Left colon (tissue), 2 donors: ENCODE measurements at regions not wholly inside any gene's neighbourhood (a gene's known extent, or its start where the extent isn't known, plus 50 kb on each side); places are given as distances from the start of the nearest gene placed in this dataset.

Experiments used
- ATAC-seq: fragments of 200-7000 bp; cut with Tn5 transposase; one replicate; pipeline ENCODE4 v1.9.1; 2020; ENCODE audit warnings: mild to moderate bottlenecking, moderate library complexity
- DNase-seq, 2 donors: peaks; one replicate each; pipeline ENCODE4 v3.0.0-alpha.2; 2020
- intact Hi-C, 2 donors: fragments of 100-400 bp; cut with DNase I in 1 of 2; cut with micrococcal nuclease in 1 of 2; formaldehyde crosslinking; loops; one replicate each; pipeline versions ENCODE4 v1.11.2 to v1.14.0; 2022; cut with DNase I, micrococcal nuclease
- donor health status: DM: no; HTN: no; CAD: no.
- donor health status: DM: yes; HTN: yes; CAD: no.

GRCh38 chrX:131747173-131747572 is 203.3 kb downstream of the OR13H1 start:
- intact Hi-C loops = no loop called here
- peak; percentile 94 for ATAC-seq

GRCh38 chrX:131752493-131753198 is 208.8 kb downstream of the OR13H1 start:
- intact Hi-C loops = no loop called here
- peak; percentile 79 to 82 for DNase-seq
- peak; percentile 86 for ATAC-seq

More at GRCh38 chrX:131747173-131747572, 203.3 kb downstream of the OR13H1 start:
- peak; percentile 77 to 81 for DNase-seq

GRCh38 chrX:131762802-131763234 is 218.9 kb downstream of the OR13H1 start:
- ATAC-seq (peak; percentile 82), DNase-seq (peak; percentile 36 to 48)
- intact Hi-C loops = no loop called here

- peak; percentile 83 to 84 for DNase-seq
- intact Hi-C loops = no loop called here
- peak; percentile 93 for ATAC-seq
Measured at GRCh38 chrX:131763674-131764073, 219.8 kb downstream of the OR13H1 start.

- no peak for DNase-seq
- intact Hi-C loops = no loop called here
- no peak for ATAC-seq
Measured at GRCh38 chrX:131764216-131764615, 220.3 kb downstream of the OR13H1 start.

GRCh38 chrX:131778269-131779218 is 234.7 kb downstream of the OR13H1 start:
- DNase-seq = peak; percentile 62 to 72

GRCh38 chrX:131779306-131779705 is 235.4 kb downstream of the OR13H1 start:
- ATAC-seq = peak; percentile 32
- intact Hi-C loops = no loop called here
- DNase-seq = no peak

More at GRCh38 chrX:131778269-131779218, 234.7 kb downstream of the OR13H1 start:
- ATAC-seq = peak; percentile 92
- intact Hi-C loops = no loop called here

- ATAC-seq = no peak
- intact Hi-C loops = no loop called here
Measured at GRCh38 chrX:131779741-131780140, 235.9 kb downstream of the OR13H1 start.

GRCh38 chrX:131782646-131783045 is 238.8 kb downstream of the OR13H1 start:
- ATAC-seq (no peak), DNase-seq (no peak)
- intact Hi-C loops = no loop called here

More at GRCh38 chrX:131779741-131780140, 235.9 kb downstream of the OR13H1 start:
- DNase-seq = no peak

GRCh38 chrX:131783555-131784308 is 239.4 kb upstream of the STK26 start:
- DNase-seq (peak; percentile 64 to 76), ATAC-seq (peak; percentile 84)
- intact Hi-C loops = no loop called here

- intact Hi-C loops = no loop called here
- ATAC-seq (no peak), DNase-seq (no peak)
Measured at GRCh38 chrX:131789664-131790063, 233.4 kb upstream of the STK26 start.

- DNase-seq (no peak), ATAC-seq (no peak)
- intact Hi-C loops = no loop called here
Measured at GRCh38 chrX:131791608-131792355, 231.3 kb upstream of the STK26 start.

GRCh38 chrX:131792356-131792749 is 230.7 kb upstream of the STK26 start:
- intact Hi-C loops = no loop called here
- DNase-seq = peak; percentile 90 to 91
- peak; percentile 91 for ATAC-seq

- DNase-seq (peak; percentile 87 to 90), ATAC-seq (peak; percentile 86)
- intact Hi-C loops = no loop called here
Measured at GRCh38 chrX:131792789-131793462, 230.2 kb upstream of the STK26 start.

GRCh38 chrX:131795442-131796229 is 227.5 kb upstream of the STK26 start:
- ATAC-seq (peak; percentile 23), DNase-seq (peak in 1 of 2 donors; percentile 27)
- intact Hi-C loops = no loop called here

GRCh38 chrX:131801066-131801465 is 222.0 kb upstream of the STK26 start:
- ATAC-seq = no peak
- DNase-seq = no peak
- intact Hi-C loops = no loop called here

GRCh38 chrX:131801911-131802310 is 221.2 kb upstream of the STK26 start:
- DNase-seq (no peak), ATAC-seq (no peak)
- intact Hi-C loops = no loop called here
